CD4-positive, alpha-beta T cell (primary cell): ENCODE measurements at regions not wholly inside any gene's neighbourhood (a gene's known extent, or its start where the extent isn't known, plus 50 kb on each side); places are given as distances from the start of the nearest gene placed in this dataset.

Experiments used
- ATAC-seq: fragments of 200-7000 bp; cut with Tn5 transposase; one replicate; pipeline ENCODE4 v1.10.0; 2022; ENCODE audit warnings: mild to moderate bottlenecking; ENCODE audit not compliant: poor library complexity
- CTCF ChIA-PET: fragments of 350-600 bp; sonication (Branson Sonifier 250); formaldehyde crosslinking; loops from one replicate; lab custom pipeline; 2021; ENCODE audit warnings: antibody characterized with exemption, inconsistent platforms; lab: Charles Lee
- POLR2A ChIA-PET: fragments of 350-600 bp; sonication (Branson Sonifier 250); formaldehyde crosslinking; loops from one replicate; lab custom pipeline; 2021; ENCODE audit warnings: antibody characterized with exemption, inconsistent platforms; lab: Charles Lee
- DNase-seq, 14 experiments: peaks; one replicate each; pipeline ENCODE4 v3.0.0-alpha.2; 2013 to 2020; ENCODE audit warnings: mixed read lengths in 2 of 14
- H3K27ac ChIP-seq, 2 donors: one replicate each; pipeline versions ENCODE4 v1.5.1 to v1.7.0; 2013; ENCODE audit warnings: low read length in 2 of 2, low read depth in 1 of 2, mild to moderate bottlenecking in 1 of 2
- H3K27me3 ChIP-seq, 2 experiments: 1 replicate in 1 of 2; 2 replicates in 1 of 2; pipeline versions ENCODE4 v1.6.1 to v1.7.0; 2013; ENCODE audit warnings: low read length in 2 of 2, control low read depth in 1 of 2, mild to moderate bottlenecking in 1 of 2, moderate library complexity in 1 of 2; ENCODE audit not compliant: insufficient read depth in 2 of 2, control insufficient read depth in 1 of 2
- H3K36me3 ChIP-seq: one replicate; pipeline ENCODE4 v1.6.1; 2013; ENCODE audit warnings: low read length, control low read depth; ENCODE audit not compliant: insufficient read depth
- H3K4me1 ChIP-seq: one replicate; pipeline ENCODE4 v1.6.1; 2013; ENCODE audit warnings: low read length, control low read depth; ENCODE audit not compliant: insufficient read depth
- H3K4me3 ChIP-seq: one replicate; pipeline ENCODE4 v1.5.1; 2013; ENCODE audit warnings: mild to moderate bottlenecking, low read length, moderate library complexity
- H3K9me3 ChIP-seq, 2 experiments: 1 replicate in 1 of 2; 2 replicates in 1 of 2; pipeline versions ENCODE4 v1.6.1 to v1.7.0; 2013; ENCODE audit warnings: low read length in 2 of 2, mild to moderate bottlenecking in 2 of 2, control low read depth in 1 of 2, moderate library complexity in 1 of 2; ENCODE audit not compliant: control insufficient read depth in 1 of 2, insufficient read depth in 1 of 2
- H3K27ac Mint-ChIP-seq: one replicate; pipeline ENCODE4 v1.8.0; 2020; ENCODE audit warnings: mixed read lengths
- H3K27me3 Mint-ChIP-seq: one replicate; pipeline ENCODE4 v1.8.0; 2021; ENCODE audit warnings: mixed read lengths
- H3K36me3 Mint-ChIP-seq: one replicate; pipeline ENCODE4 v1.8.0; 2021; ENCODE audit warnings: low read depth, mixed read lengths
- H3K4me1 Mint-ChIP-seq: one replicate; pipeline ENCODE4 v1.8.0; 2021; ENCODE audit warnings: low read depth, mixed read lengths
- H3K4me3 Mint-ChIP-seq: one replicate; pipeline ENCODE4 v1.8.0; 2020; ENCODE audit warnings: mild to moderate bottlenecking, mixed read lengths
- H3K9me3 Mint-ChIP-seq: one replicate; pipeline ENCODE4 v1.8.0; 2020; ENCODE audit warnings: mixed read lengths
- CTCF ChIP-seq: fragments of 200-600 bp; IDR thresholded peaks from one replicate; pipeline ENCODE4 v1.8.0; 2022; ENCODE audit warnings: antibody characterized with exemption, mild to moderate bottlenecking
- intact Hi-C, 2 experiments: fragments of 100-400 bp; cut with DNase I in 1 of 2; cut with micrococcal nuclease in 1 of 2; formaldehyde crosslinking; loops; one replicate each; pipeline versions ENCODE4 v1.15.1 to v1.9.0; 2023 to 2025; cut with DNase I, micrococcal nuclease

GRCh38 chr16:35186045-35186759 is 1726.8 kb downstream of the TP53TG3F start:
- POLR2A ChIA-PET, result no interaction called here
- H3K27ac Mint-ChIP-seq, result no peak overlapping the region
- intact Hi-C loops, result loop anchor here in 1 of 2 experiments (10.0 kb wide), 1 partner anchor 61 kb away; no protein-coding TSS in a partner anchor

GRCh38 chr16:35187665-35188225 is 1728.3 kb downstream of the TP53TG3F start:
- intact Hi-C loops, result loop anchor here in 1 of 2 experiments (10.0 kb wide), 1 partner anchor 63 kb away; no protein-coding TSS in a partner anchor
- ATAC-seq (no peak), DNase-seq (no peak)
- H3K4me3 Mint-ChIP-seq, result no peak overlapping the region
- H3K27me3 ChIP-seq, result no peaks in the 10 kb centered on the region
- no peaks in the 10 kb centered on the region for H3K36me3 Mint-ChIP-seq
- no peaks in the 10 kb centered on the region for H3K27me3 Mint-ChIP-seq
- H3K27ac Mint-ChIP-seq, result no peak overlapping the region
- H3K4me3 ChIP-seq, result no peak overlapping the region
- peaks cover 18 to 54% of the 10 kb centered on the region in 2 experiments for H3K9me3 ChIP-seq
- no peak overlapping the region for H3K27ac ChIP-seq
- peaks cover 8% of the 10 kb centered on the region for H3K9me3 Mint-ChIP-seq
- H3K4me1 Mint-ChIP-seq, result no peaks in the 10 kb centered on the region
- no peak for TF ChIP-seq CTCF
- CTCF ChIA-PET, result no interaction called here
- POLR2A ChIA-PET, result no interaction called here
- H3K4me1 ChIP-seq, result no peaks in the 10 kb centered on the region
- no peaks in the 10 kb centered on the region for H3K36me3 ChIP-seq

More at GRCh38 chr16:35186045-35186759, 1726.8 kb downstream of the TP53TG3F start:
- Mint-ChIP-seq H3K36me3 (no peaks in the 10 kb centered on the region), H3K4me1 (no peaks in the 10 kb centered on the region), H3K4me3 (no peak overlapping the region), H3K27me3 (no peaks in the 10 kb centered on the region), H3K9me3 (peaks cover 8% of the 10 kb centered on the region)
- Histone ChIP-seq H3K4me1 (no peaks in the 10 kb centered on the region), H3K4me3 (no peak overlapping the region), H3K27ac (no peak overlapping the region), H3K9me3 (peaks cover 18 to 69% of the 10 kb centered on the region in 2 experiments), H3K27me3 (no peaks in the 10 kb centered on the region), H3K36me3 (no peaks in the 10 kb centered on the region)
- ATAC-seq (no peak), DNase-seq (no peak)
- CTCF ChIA-PET, result no interaction called here
- no peak for TF ChIP-seq CTCF

GRCh38 chr16:35188288-35189155 is 1729.1 kb downstream of the TP53TG3F start:
- Mint-ChIP-seq H3K36me3 (no peaks in the 10 kb centered on the region), H3K27ac (no peak overlapping the region), H3K4me1 (no peaks in the 10 kb centered on the region), H3K9me3 (peaks cover 8% of the 10 kb centered on the region), H3K27me3 (no peaks in the 10 kb centered on the region), H3K4me3 (no peak overlapping the region)
- no peak for ATAC-seq
- Histone ChIP-seq H3K9me3 (peaks cover 18 to 50% of the 10 kb centered on the region in 2 experiments), H3K27me3 (no peaks in the 10 kb centered on the region), H3K4me3 (no peak overlapping the region), H3K4me1 (no peaks in the 10 kb centered on the region), H3K36me3 (no peaks in the 10 kb centered on the region), H3K27ac (no peak overlapping the region)
- ChIA-PET CTCF (no interaction called here), POLR2A (no interaction called here)
- intact Hi-C loops, result loop anchor here in 1 of 2 experiments (10.0 kb wide), 1 partner anchor 64 kb away; no protein-coding TSS in a partner anchor
- no peak for TF ChIP-seq CTCF
- DNase-seq, result no peak
